CD4-positive, alpha-beta memory T cell (primary cell): ENCODE measurements at regions not wholly inside any gene's neighbourhood (a gene's known extent, or its start where the extent isn't known, plus 50 kb on each side); places are given as distances from the start of the nearest gene placed in this dataset.

Experiments used
- CTCF ChIA-PET: fragments of 350-600 bp; sonication (Branson Sonifier 250); formaldehyde crosslinking; loops from one replicate; lab custom pipeline; 2021; ENCODE audit warnings: inconsistent platforms; ENCODE audit not compliant: partially characterized antibody; lab: Charles Lee
- POLR2A ChIA-PET: fragments of 350-600 bp; sonication (Branson Sonifier 250); formaldehyde crosslinking; loops from one replicate; lab custom pipeline; 2021; ENCODE audit not compliant: partially characterized antibody; lab: Charles Lee
- DNase-seq, 5 donors: peaks; one replicate each; pipeline versions ENCODE4 v3.0.0 to v3.0.0-alpha.2; 2020 to 2022; ENCODE audit warnings: mixed read lengths in 1 of 5
- H3K27ac ChIP-seq: one replicate; pipeline ENCODE4 v1.7.0; 2013; ENCODE audit warnings: low read depth, low read length
- H3K27me3 ChIP-seq: 2 replicates; pipeline ENCODE4 v1.7.0; 2013; ENCODE audit warnings: mild to moderate bottlenecking, low read length, moderate library complexity; ENCODE audit not compliant: insufficient read depth
- H3K36me3 ChIP-seq: 2 replicates; pipeline ENCODE4 v1.7.0; 2013; ENCODE audit warnings: mild to moderate bottlenecking, low read length, moderate library complexity; ENCODE audit not compliant: insufficient read depth
- H3K4me1 ChIP-seq: 2 replicates; pipeline ENCODE4 v1.7.0; 2013; ENCODE audit warnings: mild to moderate bottlenecking, low read length, moderate library complexity; ENCODE audit not compliant: insufficient read depth
- H3K4me3 ChIP-seq, 2 donors: one replicate each; pipeline ENCODE4 v1.7.0; 2013; ENCODE audit warnings: low read length in 2 of 2, mild to moderate bottlenecking in 1 of 2
- H3K9me3 ChIP-seq, 2 donors: one replicate each; pipeline ENCODE4 v1.7.0; 2013; ENCODE audit warnings: low read length in 2 of 2, control low read depth in 1 of 2; ENCODE audit not compliant: control insufficient read depth in 1 of 2
- H3K27ac Mint-ChIP-seq, 7 donors: one replicate each; pipeline ENCODE4 v1.8.0; 2020 to 2021; ENCODE audit warnings: mixed read lengths in 7 of 7, mild to moderate bottlenecking in 6 of 7, inconsistent platforms in 3 of 7, moderate library complexity in 3 of 7
- H3K27me3 Mint-ChIP-seq, 2 donors: one replicate each; pipeline ENCODE4 v1.8.0; 2020 to 2021; ENCODE audit warnings: mixed read lengths in 2 of 2
- H3K36me3 Mint-ChIP-seq, 2 donors: one replicate each; pipeline ENCODE4 v1.8.0; 2020 to 2021; ENCODE audit warnings: mixed read lengths in 2 of 2, inconsistent platforms in 1 of 2, mild to moderate bottlenecking in 1 of 2
- H3K4me1 Mint-ChIP-seq, 4 donors: one replicate each; pipeline ENCODE4 v1.8.0; 2020 to 2021; ENCODE audit warnings: mixed read lengths in 4 of 4, mild to moderate bottlenecking in 1 of 4
- H3K4me3 Mint-ChIP-seq, 8 donors: one replicate each; pipeline ENCODE4 v1.8.0; 2020 to 2021; ENCODE audit warnings: mixed read lengths in 8 of 8, mild to moderate bottlenecking in 7 of 8, moderate library complexity in 6 of 8, inconsistent platforms in 3 of 8
- H3K9me3 Mint-ChIP-seq, 8 donors: one replicate each; pipeline ENCODE4 v1.8.0; 2020 to 2021; ENCODE audit warnings: mixed read lengths in 8 of 8, mild to moderate bottlenecking in 5 of 8, inconsistent platforms in 3 of 8, moderate library complexity in 1 of 8
- intact Hi-C: fragments of 100-400 bp; cut with micrococcal nuclease; formaldehyde crosslinking; loops from one replicate; pipeline ENCODE4 v1.15.1; 2023

DNA sequence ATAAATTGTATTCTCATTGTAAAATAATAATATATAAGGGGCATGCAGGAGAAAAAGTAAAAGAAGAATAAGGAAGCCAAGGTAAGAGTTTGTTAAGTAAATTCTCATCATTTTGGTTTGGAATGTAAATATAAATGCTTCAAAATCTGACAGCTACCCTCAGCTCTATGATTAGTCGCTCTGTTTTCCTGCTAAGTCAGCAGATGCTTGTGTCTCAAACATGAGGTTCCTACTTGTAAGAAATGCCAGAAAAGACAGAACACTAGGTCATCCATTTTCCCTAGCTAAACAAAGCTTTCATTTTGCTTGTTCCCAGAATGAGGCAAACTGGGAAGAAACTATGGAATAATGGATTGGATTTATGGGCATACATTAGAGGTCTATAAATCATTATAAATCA lies 293.1 kb downstream of the DMRTA1 start:
- CTCF ChIA-PET = no interaction called here
- intact Hi-C loops = no loop called here

GRCh38 chr9:22740781-22741180 lies 294.2 kb downstream of the DMRTA1 start:
- intact Hi-C loops = no loop called here
- Mint-ChIP-seq H3K27ac (no peak overlapping the region), H3K4me1 (no peaks in the 10 kb centered on the region), H3K27me3 (no peaks in the 10 kb centered on the region), H3K4me3 (no peak overlapping the region), H3K36me3 (no peaks in the 10 kb centered on the region), H3K9me3 (peaks cover 0 to 22% (median 10%) of the 10 kb centered on the region in 8 donors)
- Histone ChIP-seq H3K4me3 (no peak overlapping the region), H3K27ac (no peak overlapping the region), H3K9me3 (no peaks in the 10 kb centered on the region), H3K4me1 (no peaks in the 10 kb centered on the region), H3K27me3 (no peaks in the 10 kb centered on the region), H3K36me3 (no peaks in the 10 kb centered on the region)
- DNase-seq = no peak
- CTCF ChIA-PET = no interaction called here
- POLR2A ChIA-PET = no interaction called here

More for the DNA sequence above, 293.1 kb downstream of the DMRTA1 start:
- H3K36me3 Mint-ChIP-seq = no peaks in the 10 kb centered on the region
- no peak overlapping the region for H3K4me3 Mint-ChIP-seq
- Histone ChIP-seq H3K27ac (no peak overlapping the region), H3K27me3 (no peaks in the 10 kb centered on the region), H3K36me3 (no peaks in the 10 kb centered on the region), H3K9me3 (no peaks in the 10 kb centered on the region), H3K4me1 (no peaks in the 10 kb centered on the region), H3K4me3 (no peak overlapping the region)
- peaks cover 0 to 17% (median 8%) of the 10 kb centered on the region in 8 donors for H3K9me3 Mint-ChIP-seq
- no peaks in the 10 kb centered on the region for H3K27me3 Mint-ChIP-seq
- POLR2A ChIA-PET = no interaction called here
- DNase-seq = no peak
- H3K27ac Mint-ChIP-seq = no peak overlapping the region
- no peaks in the 10 kb centered on the region for H3K4me1 Mint-ChIP-seq

- ChIA-PET CTCF (no interaction called here), POLR2A (no interaction called here)
- no peak for DNase-seq
- Histone ChIP-seq H3K4me3 (no peak overlapping the region), H3K27ac (no peak overlapping the region), H3K9me3 (no peaks in the 10 kb centered on the region), H3K4me1 (no peaks in the 10 kb centered on the region), H3K27me3 (no peaks in the 10 kb centered on the region), H3K36me3 (no peaks in the 10 kb centered on the region)
- H3K27me3 Mint-ChIP-seq = no peaks in the 10 kb centered on the region
- no peak overlapping the region for H3K4me3 Mint-ChIP-seq
- H3K4me1 Mint-ChIP-seq = no peaks in the 10 kb centered on the region
- intact Hi-C loops = no loop called here
- no peaks in the 10 kb centered on the region for H3K36me3 Mint-ChIP-seq
- H3K27ac Mint-ChIP-seq = no peak overlapping the region
- H3K9me3 Mint-ChIP-seq = peaks cover 0 to 22% (median 9%) of the 10 kb centered on the region in 8 donors
These were observed 295.8 kb downstream of the DMRTA1 start for GRCh38 chr9:22742401-22742800.

DNA sequence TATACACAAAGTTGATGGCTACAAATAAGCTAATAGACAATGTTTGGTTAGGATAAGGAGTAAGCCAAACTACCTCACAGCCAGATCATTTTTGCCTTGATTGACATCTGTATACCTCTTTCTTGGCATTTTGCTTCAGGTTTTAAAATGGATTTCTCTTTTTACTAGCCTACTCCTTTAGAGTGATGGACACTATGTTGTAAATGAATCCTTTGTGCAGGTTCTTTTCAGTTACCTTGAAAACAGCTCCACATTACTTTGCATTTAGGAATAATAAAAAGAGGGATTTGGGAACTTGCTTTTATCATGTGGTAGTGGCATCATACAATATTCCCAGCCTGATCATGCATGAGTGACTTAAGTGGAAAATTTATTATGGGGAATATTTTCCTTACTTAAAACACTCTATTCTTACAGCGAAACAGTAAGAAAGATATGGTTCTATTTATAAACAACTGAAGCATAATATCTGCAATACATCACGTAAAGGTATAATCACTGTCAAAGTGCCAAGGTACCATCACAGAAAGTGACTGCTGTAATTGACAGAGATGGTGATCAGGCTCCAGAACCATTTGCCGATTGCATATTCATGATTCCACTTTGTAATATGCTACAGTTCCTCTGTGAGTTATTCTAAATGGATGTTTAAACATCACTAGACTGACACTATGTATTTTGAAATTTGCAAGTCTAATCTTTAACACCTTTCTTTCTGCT lies 327.0 kb downstream of the DMRTA1 start:
- Mint-ChIP-seq H3K4me1 (no peaks in the 10 kb centered on the region), H3K27ac (no peak overlapping the region), H3K36me3 (no peaks in the 10 kb centered on the region), H3K9me3 (peaks cover 0 to 7% (median 3%) of the 10 kb centered on the region in 8 donors), H3K4me3 (no peak overlapping the region), H3K27me3 (no peaks in the 10 kb centered on the region)
- DNase-seq = no peak
- ChIA-PET POLR2A (no interaction called here), CTCF (no interaction called here)
- no peaks in the 10 kb centered on the region for H3K4me1 ChIP-seq
- H3K27me3 ChIP-seq = no peaks in the 10 kb centered on the region
- intact Hi-C loops = no loop called here
- H3K9me3 ChIP-seq = no peaks in the 10 kb centered on the region
- no peak overlapping the region for H3K27ac ChIP-seq
- H3K36me3 ChIP-seq = no peaks in the 10 kb centered on the region
- H3K4me3 ChIP-seq = no peak overlapping the region

- no peaks in the 10 kb centered on the region for H3K4me1 Mint-ChIP-seq
- no peak overlapping the region for H3K4me3 Mint-ChIP-seq
These were observed 343.7 kb downstream of the DMRTA1 start for GRCh38 chr9:22790329-22790728.

GRCh38 chr9:22808876-22809275 lies 362.3 kb downstream of the DMRTA1 start:
- CTCF ChIA-PET = no interaction called here
- no peaks in the 10 kb centered on the region for H3K4me1 Mint-ChIP-seq
- H3K27me3 ChIP-seq = no peaks in the 10 kb centered on the region
- POLR2A ChIA-PET = no interaction called here
- H3K4me3 Mint-ChIP-seq = no peak overlapping the region
- no peaks in the 10 kb centered on the region for H3K27me3 Mint-ChIP-seq
- H3K4me1 ChIP-seq = no peaks in the 10 kb centered on the region
- DNase-seq = no peak
- H3K27ac Mint-ChIP-seq = no peak overlapping the region
- intact Hi-C loops = no loop called here
- no peak overlapping the region for H3K27ac ChIP-seq
- peaks cover 0 to 14% (median 2%) of the 10 kb centered on the region in 8 donors for H3K9me3 Mint-ChIP-seq
- no peaks in the 10 kb centered on the region for H3K36me3 ChIP-seq
- H3K4me3 ChIP-seq = no peak overlapping the region
- no peaks in the 10 kb centered on the region for H3K9me3 ChIP-seq
- H3K36me3 Mint-ChIP-seq = no peaks in the 10 kb centered on the region

More at GRCh38 chr9:22790329-22790728, 343.7 kb downstream of the DMRTA1 start:
- ChIA-PET CTCF (no interaction called here), POLR2A (no interaction called here)
- Histone ChIP-seq H3K36me3 (no peaks in the 10 kb centered on the region), H3K27me3 (no peaks in the 10 kb centered on the region), H3K4me1 (no peaks in the 10 kb centered on the region), H3K27ac (no peak overlapping the region), H3K4me3 (no peak overlapping the region), H3K9me3 (no peaks in the 10 kb centered on the region)
- no peaks in the 10 kb centered on the region for H3K27me3 Mint-ChIP-seq
- intact Hi-C loops = no loop called here
- H3K9me3 Mint-ChIP-seq = peaks cover 0 to 20% (median 4%) of the 10 kb centered on the region in 8 donors
- H3K36me3 Mint-ChIP-seq = no peaks in the 10 kb centered on the region
- no peak for DNase-seq
- H3K27ac Mint-ChIP-seq = no peak overlapping the region

DNA sequence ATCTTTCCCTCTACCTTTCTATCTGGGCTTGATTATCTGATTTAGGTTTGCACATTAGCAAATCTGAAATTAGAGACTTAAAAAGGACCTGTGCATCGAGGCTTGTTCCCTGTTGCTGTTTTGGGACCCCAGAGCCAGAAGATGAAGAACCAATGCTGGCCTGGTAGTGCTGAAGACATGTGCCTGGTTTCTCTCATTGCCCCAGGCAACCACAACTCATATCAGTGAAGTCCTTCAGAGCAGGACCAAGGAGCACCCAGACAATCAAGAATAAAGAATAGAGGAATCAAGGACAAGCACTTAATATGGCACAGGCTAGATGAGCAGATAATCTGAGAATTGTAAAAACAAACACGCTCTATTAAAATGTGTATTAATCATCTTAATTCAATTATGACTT lies 362.7 kb downstream of the DMRTA1 start:
- H3K4me1 Mint-ChIP-seq = no peaks in the 10 kb centered on the region
- H3K9me3 ChIP-seq = no peaks in the 10 kb centered on the region
- POLR2A ChIA-PET = no interaction called here
- H3K4me3 ChIP-seq = no peak overlapping the region
- intact Hi-C loops = no loop called here
- no peaks in the 10 kb centered on the region for H3K27me3 ChIP-seq
- H3K4me1 ChIP-seq = no peaks in the 10 kb centered on the region
- no peaks in the 10 kb centered on the region for H3K36me3 ChIP-seq
- no peaks in the 10 kb centered on the region for H3K27me3 Mint-ChIP-seq
- CTCF ChIA-PET = no interaction called here
- H3K36me3 Mint-ChIP-seq = no peaks in the 10 kb centered on the region
- H3K27ac Mint-ChIP-seq = no peak overlapping the region
- H3K4me3 Mint-ChIP-seq = no peak overlapping the region
- DNase-seq = no peak
- peaks cover 0 to 10% (median 3%) of the 10 kb centered on the region in 8 donors for H3K9me3 Mint-ChIP-seq
- no peak overlapping the region for H3K27ac ChIP-seq
